C4-2B (cell line): ENCODE measurements at regions not wholly inside any gene's neighbourhood (a gene's known extent, or its start where the extent isn't known, plus 50 kb on each side); places are given as distances from the start of the nearest gene placed in this dataset.

Experiments
- H3K27ac ChIP-seq: fragments of 450-650 bp; 2 replicates; pipeline ENCODE4 v1.5.1; 2017
- ZFX ChIP-seq: fragments of 450-650 bp; IDR thresholded peaks from 2 replicates; pipeline ENCODE4 v1.6.1; 2017
- TF ChIP-seq, protein P1 (sequence below): fragments of 450-650 bp; conservative IDR thresholded peaks from 2 replicates; pipeline ENCODE4 v1.5.1; 2017; ENCODE audit warnings: mild to moderate bottlenecking

DNA sequence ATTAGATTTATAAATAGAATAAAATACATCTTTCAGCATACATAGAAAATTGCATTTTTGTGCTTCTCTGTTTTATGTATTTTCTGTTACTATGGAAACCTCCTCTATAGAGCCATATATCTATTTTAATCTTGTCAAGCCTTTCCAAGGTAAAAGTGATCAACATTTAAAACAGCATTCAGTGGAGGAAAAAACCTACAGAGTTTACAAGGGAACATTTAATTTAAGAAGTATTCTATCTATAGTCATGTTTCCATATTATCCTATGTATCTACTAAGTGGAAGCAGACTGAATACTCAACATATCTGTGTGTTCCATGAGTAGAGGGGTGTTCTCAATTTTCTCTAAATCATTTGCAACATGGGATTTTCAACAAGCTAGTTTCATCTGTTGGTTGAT lies 791.4 kb downstream of the CDH18 start:
- H3K27ac ChIP-seq: no peak overlapping the region
- TF ChIP-seq, protein P1, sequence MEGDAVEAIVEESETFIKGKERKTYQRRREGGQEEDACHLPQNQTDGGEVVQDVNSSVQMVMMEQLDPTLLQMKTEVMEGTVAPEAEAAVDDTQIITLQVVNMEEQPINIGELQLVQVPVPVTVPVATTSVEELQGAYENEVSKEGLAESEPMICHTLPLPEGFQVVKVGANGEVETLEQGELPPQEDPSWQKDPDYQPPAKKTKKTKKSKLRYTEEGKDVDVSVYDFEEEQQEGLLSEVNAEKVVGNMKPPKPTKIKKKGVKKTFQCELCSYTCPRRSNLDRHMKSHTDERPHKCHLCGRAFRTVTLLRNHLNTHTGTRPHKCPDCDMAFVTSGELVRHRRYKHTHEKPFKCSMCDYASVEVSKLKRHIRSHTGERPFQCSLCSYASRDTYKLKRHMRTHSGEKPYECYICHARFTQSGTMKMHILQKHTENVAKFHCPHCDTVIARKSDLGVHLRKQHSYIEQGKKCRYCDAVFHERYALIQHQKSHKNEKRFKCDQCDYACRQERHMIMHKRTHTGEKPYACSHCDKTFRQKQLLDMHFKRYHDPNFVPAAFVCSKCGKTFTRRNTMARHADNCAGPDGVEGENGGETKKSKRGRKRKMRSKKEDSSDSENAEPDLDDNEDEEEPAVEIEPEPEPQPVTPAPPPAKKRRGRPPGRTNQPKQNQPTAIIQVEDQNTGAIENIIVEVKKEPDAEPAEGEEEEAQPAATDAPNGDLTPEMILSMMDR: no peak
- TF ChIP-seq ZFX: no peak

DNA sequence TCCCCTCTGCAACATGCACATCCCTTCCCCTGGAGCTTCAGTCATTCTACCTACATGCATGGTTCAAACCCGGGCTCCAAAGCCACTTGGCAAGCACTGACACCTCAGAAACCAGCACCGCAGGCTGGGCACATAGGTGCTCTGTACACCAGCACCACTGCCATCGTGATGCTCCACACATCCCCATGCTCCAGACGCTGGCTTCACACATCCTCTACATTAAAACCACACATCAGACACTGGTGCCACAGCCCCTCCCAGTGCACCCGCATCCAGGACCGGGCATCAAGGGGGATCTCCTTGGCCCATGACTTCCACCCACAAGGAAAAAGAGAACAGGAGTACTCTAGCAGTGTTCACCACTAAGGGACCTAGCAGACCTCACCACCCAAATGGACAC lies 787.7 kb downstream of the CDH18 start:
- TF ChIP-seq, protein P1: no peak
- TF ChIP-seq ZFX: no peak
- H3K27ac ChIP-seq: no peak overlapping the region

DNA sequence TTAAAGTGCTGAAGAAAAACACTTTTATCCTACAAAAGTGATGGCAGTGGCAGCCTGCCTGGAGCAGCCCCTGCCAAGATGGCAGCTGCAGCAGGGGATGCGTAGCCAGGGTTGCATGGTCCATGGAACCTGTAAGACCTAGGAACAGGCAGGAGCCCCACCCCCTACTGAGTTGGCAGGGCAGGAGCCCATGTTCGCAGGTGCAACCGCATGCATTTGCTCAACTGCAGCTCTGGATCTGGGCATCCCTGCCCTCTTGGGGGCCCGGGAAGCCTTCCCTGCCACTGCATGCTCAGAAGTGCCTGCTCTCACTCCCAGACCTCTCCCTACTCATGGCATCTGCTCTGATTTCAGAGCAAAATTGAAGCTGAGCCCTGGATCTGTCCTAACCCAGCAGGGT lies 779.6 kb downstream of the CDH18 start:
- no peak overlapping the region for H3K27ac ChIP-seq
- TF ChIP-seq, protein P1: no peak
- TF ChIP-seq ZFX: no peak

DNA sequence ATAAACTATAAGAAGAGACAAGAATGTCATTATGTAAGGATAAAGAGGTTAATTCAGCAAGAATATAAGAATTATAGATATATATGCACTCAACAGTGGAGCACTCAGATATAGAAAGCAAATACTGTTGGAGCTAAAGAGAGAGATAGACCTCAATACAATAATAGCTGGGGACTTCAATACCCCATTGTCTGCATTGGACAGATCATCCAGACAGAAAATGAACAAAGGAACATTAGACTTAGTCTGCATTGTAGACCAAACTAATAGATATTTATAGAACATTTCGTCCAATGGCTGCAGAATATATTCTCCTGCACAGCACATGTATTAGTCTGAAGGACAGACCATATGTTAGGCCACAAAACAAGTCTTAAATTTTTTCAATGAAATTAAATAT lies 777.1 kb downstream of the CDH18 start:
- no peak overlapping the region for H3K27ac ChIP-seq
- no peak for TF ChIP-seq ZFX
- TF ChIP-seq, protein P1: no peak

DNA sequence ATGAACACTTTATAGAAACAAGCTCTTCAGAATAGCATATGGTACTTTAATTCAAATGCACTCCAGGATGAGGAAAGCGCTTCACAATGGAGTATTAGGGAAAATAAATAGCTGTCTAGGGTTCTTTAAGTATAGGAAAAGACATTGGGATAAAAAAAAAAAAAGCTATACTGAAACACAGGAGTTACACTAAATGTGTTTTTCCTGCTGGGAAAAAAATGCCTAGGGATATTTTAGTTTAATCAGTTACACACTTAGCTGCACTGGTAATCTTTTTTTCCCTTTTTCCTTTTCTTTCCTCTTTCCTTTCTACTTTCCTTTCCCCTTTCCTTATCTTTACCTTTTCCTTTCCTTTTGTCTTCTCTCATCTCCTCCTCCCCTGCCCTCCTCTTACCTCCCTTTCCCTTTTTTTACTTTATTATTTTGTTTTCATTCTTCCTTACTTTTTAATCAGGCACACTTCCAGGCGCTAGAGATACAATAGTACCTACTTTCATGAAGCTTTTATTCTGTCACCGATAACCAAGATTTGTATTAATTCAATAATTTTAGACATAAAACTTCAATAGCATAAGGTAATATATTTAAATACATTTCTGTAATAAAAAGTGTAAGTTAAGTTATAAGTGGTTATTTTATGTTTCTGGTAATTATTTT lies 758.7 kb downstream of the CDH18 start:
- TF ChIP-seq, protein P1: no peak
- no peak for TF ChIP-seq ZFX
- H3K27ac ChIP-seq: no peak overlapping the region

DNA sequence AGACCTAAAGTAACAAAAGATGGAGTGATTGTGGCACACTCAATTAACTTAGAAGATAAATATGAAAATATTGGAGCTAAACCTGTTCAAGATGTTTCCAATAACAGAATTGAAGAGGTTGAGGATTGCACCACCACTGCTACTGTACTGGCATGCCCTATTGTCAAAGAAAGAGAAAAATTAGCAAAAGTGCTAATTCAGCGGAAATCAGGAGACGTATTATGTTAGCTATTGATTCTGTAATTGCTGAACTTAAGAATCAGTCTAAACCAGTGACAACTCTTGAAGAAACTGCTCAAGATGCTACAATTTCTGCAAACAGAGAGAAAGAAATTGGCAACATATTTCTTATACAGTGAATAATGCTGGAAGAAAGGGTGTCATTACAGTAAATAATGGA lies 754.4 kb downstream of the CDH18 start:
- H3K27ac ChIP-seq: no peak overlapping the region
- TF ChIP-seq, protein P1: no peak
- no peak for TF ChIP-seq ZFX

DNA sequence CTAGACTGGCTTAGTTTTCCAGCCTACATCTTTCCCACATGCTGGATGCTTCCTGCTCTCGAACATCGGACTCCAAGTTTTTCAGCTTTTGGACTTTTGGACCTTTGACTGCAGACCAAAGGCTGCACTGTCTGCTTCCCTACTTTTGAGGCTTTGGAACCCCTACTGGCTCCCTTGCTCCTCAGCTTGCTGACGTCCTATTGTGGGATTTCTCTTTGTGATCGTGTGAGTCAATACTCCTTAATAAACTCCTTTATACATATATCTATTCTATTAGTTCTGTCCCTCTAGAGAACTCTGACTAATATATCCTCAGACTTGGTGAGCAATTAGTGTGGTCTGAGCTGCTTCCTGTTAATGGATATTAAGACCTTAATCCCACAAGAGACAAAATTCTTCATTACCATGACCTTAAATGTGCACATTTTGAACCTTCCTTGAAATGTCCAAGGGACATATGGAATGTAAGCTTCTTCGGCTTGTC lies 752.9 kb downstream of the CDH18 start:
- no peak overlapping the region for H3K27ac ChIP-seq
- no peak for TF ChIP-seq ZFX
- TF ChIP-seq, protein P1: no peak
